Caco-2 (cell line): ENCODE measurements at regions not wholly inside any gene's neighbourhood (a gene's known extent, or its start where the extent isn't known, plus 50 kb on each side); places are given as distances from the start of the nearest gene placed in this dataset.

Source experiments
- BruUV-seq: library from RNA; stranded (reverse); fragments of 400-500 nt; replicated peaks from 2 replicates; lab custom pipeline; 2021; lab: Mats Ljungman, UMichigan
- CTCF ChIA-PET: fragments of 300-600 bp; sonication (Branson Sonifier 250); formaldehyde crosslinking; loops from one replicate; lab custom pipeline; 2022; ENCODE audit warnings: antibody characterized with exemption; lab: Charles Lee
- POLR2A ChIA-PET: fragments of 300-600 bp; sonication (Branson Sonifier 250); formaldehyde crosslinking; loops from one replicate; lab custom pipeline; 2022; ENCODE audit warnings: antibody characterized with exemption; lab: Charles Lee
- DNase-seq, 2 experiments: peaks; one replicate each; pipeline versions ENCODE4 v3.0.0 to v3.0.0-alpha.2; 2020 to 2022
- H3K27me3 ChIP-seq: replicated peaks from 2 replicates; pipeline ENCODE4 v1.6.0; 2011; ENCODE audit warnings: low read length; ENCODE audit not compliant: control insufficient read depth, insufficient read depth
- H3K36me3 ChIP-seq: 2 replicates; pipeline ENCODE4 v1.5.1; 2011; ENCODE audit warnings: low read length; ENCODE audit not compliant: control insufficient read depth, insufficient read depth
- H3K4me1 ChIP-seq: fragments of 250-450 bp; sonication (Bioruptor Pico); 2 replicates; pipeline ENCODE4 v1.5.1; 2020; ENCODE audit warnings: mild to moderate bottlenecking
- H3K4me3 ChIP-seq: 2 replicates; pipeline ENCODE4 v1.5.1; 2011; ENCODE audit warnings: low read depth, mild to moderate bottlenecking, control low read depth, low read length
- H3K9me3 ChIP-seq: fragments of 250-450 bp; sonication (Bioruptor Pico); 2 replicates; pipeline ENCODE4 v1.5.1; 2020; ENCODE audit warnings: mild to moderate bottlenecking, moderate library complexity
- H3K27ac Mint-ChIP-seq: one replicate; pipeline ENCODE4 v1.8.0; 2022; ENCODE audit warnings: mixed read lengths; ENCODE audit not compliant: unreplicated experiment
- H3K27me3 Mint-ChIP-seq: one replicate; pipeline ENCODE4 v1.8.0; 2022; ENCODE audit warnings: mixed read lengths; ENCODE audit not compliant: insufficient read depth, unreplicated experiment
- H3K36me3 Mint-ChIP-seq: one replicate; pipeline ENCODE4 v1.8.0; 2022; ENCODE audit warnings: mild to moderate bottlenecking, mixed read lengths; ENCODE audit not compliant: insufficient read depth, unreplicated experiment
- H3K4me1 Mint-ChIP-seq: one replicate; pipeline ENCODE4 v1.8.0; 2022; ENCODE audit warnings: low read depth, mixed read lengths; ENCODE audit not compliant: unreplicated experiment
- H3K4me3 Mint-ChIP-seq: one replicate; pipeline ENCODE4 v1.8.0; 2022; ENCODE audit warnings: mild to moderate bottlenecking, moderate library complexity, mixed read lengths; ENCODE audit not compliant: unreplicated experiment
- H3K9me3 Mint-ChIP-seq: one replicate; pipeline ENCODE4 v1.8.0; 2022; ENCODE audit warnings: mixed read lengths; ENCODE audit not compliant: unreplicated experiment
- CTCF ChIP-seq, 2 experiments: fragments of 200-600 bp in 1 of 2; IDR thresholded peaks; 1 replicate in 1 of 2; 2 replicates in 1 of 2; pipeline versions ENCODE4 v1.5.1 to v1.8.0; 2011 to 2022; ENCODE audit warnings: antibody characterized with exemption in 1 of 2, control low read depth in 1 of 2, inconsistent platforms in 1 of 2, low read depth in 1 of 2, low read length in 1 of 2, mild to moderate bottlenecking in 1 of 2, moderate library complexity in 1 of 2; ENCODE audit not compliant: insufficient read depth in 1 of 2, severe bottlenecking in 1 of 2, unreplicated experiment in 1 of 2
- intact Hi-C: fragments of 100-400 bp; cut with micrococcal nuclease; formaldehyde crosslinking; loops from one replicate; pipeline ENCODE4 v1.10.0; 2022; ENCODE audit not compliant: unreplicated experiment

- H3K4me3 ChIP-seq = no peak overlapping the region
- Mint-ChIP-seq H3K27ac (no peak overlapping the region), H3K4me3 (no peak overlapping the region), H3K27me3 (no peaks in the 10 kb centered on the region), H3K9me3 (peaks cover 54% of the 10 kb centered on the region), H3K36me3 (no peaks in the 10 kb centered on the region), H3K4me1 (no peaks in the 10 kb centered on the region)
- intact Hi-C loops = no loop called here
- CTCF ChIA-PET = no interaction called here
- no peak for DNase-seq
- H3K36me3 ChIP-seq = no peaks in the 10 kb centered on the region
- BruUV-seq = no TSS peak
- no peaks in the 10 kb centered on the region for H3K4me1 ChIP-seq
- H3K27me3 ChIP-seq = no peaks in the 10 kb centered on the region
- no peak for TF ChIP-seq CTCF (IDR thresholded peaks at IDR 0.05; ENCODE audit: insufficient read depth in 1 of 2, low read depth in 1 of 2, low read length in 1 of 2, severe bottlenecking in 1 of 2, unreplicated experiment in 1 of 2)
- H3K9me3 ChIP-seq = peaks cover 51% of the 10 kb centered on the region
- POLR2A ChIA-PET = no interaction called here
Measured at GRCh38 chr7:138223402-138223879, 147.2 kb downstream of the AKR1D1 start.

DNA sequence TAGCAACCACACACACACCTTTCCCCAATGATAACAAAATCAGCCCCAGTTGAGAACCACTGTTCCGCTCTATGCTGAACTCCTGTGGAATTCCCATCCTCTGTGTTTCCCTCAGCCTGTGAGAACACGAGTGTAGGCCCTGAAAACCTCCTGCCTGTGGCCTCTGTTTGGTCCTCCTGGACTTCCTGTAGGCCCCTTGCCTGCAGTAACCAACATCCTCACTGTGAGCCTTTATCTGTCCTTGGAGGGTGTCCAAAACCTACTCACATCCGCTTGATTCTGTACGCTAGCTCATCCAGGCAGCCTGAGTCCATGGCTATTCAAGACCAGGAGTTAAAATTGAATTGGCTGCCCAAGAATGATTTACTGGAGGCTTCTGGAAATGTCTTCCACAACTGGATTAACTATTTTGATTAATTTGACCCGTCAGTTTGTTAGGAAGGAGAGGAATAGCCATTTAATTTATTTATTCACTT is 149.8 kb downstream of the AKR1D1 start:
- ChIA-PET POLR2A (no interaction called here), CTCF (no interaction called here)
- Histone ChIP-seq H3K4me1 (no peaks in the 10 kb centered on the region), H3K9me3 (peaks cover 35% of the 10 kb centered on the region), H3K4me3 (no peak overlapping the region), H3K36me3 (no peaks in the 10 kb centered on the region), H3K27me3 (no peaks in the 10 kb centered on the region)
- no peak overlapping the region for H3K4me3 Mint-ChIP-seq
- H3K4me1 Mint-ChIP-seq = no peaks in the 10 kb centered on the region
- BruUV-seq = no TSS peak
- no peak overlapping the region for H3K27ac Mint-ChIP-seq
- H3K9me3 Mint-ChIP-seq = peaks cover 43% of the 10 kb centered on the region
- no peak for DNase-seq
- H3K36me3 Mint-ChIP-seq = no peaks in the 10 kb centered on the region
- H3K27me3 Mint-ChIP-seq = no peaks in the 10 kb centered on the region
- intact Hi-C loops = no loop called here
- no peak for TF ChIP-seq CTCF (IDR thresholded peaks at IDR 0.05; ENCODE audit: insufficient read depth in 1 of 2, low read depth in 1 of 2, low read length in 1 of 2, severe bottlenecking in 1 of 2, unreplicated experiment in 1 of 2)

GRCh38 chr7:138226745-138227279 is 150.6 kb downstream of the AKR1D1 start:
- intact Hi-C loops = no loop called here
- TF ChIP-seq CTCF (IDR thresholded peaks at IDR 0.05; ENCODE audit: insufficient read depth in 1 of 2, low read depth in 1 of 2, low read length in 1 of 2, severe bottlenecking in 1 of 2, unreplicated experiment in 1 of 2) = no peak
- BruUV-seq = no TSS peak
- Histone ChIP-seq H3K27me3 (no peaks in the 10 kb centered on the region), H3K4me1 (no peaks in the 10 kb centered on the region), H3K9me3 (peaks cover 27% of the 10 kb centered on the region), H3K4me3 (no peak overlapping the region), H3K36me3 (no peaks in the 10 kb centered on the region)
- H3K4me1 Mint-ChIP-seq = no peaks in the 10 kb centered on the region
- no peak overlapping the region for H3K27ac Mint-ChIP-seq
- ChIA-PET CTCF (no interaction called here), POLR2A (no interaction called here)
- H3K36me3 Mint-ChIP-seq = no peaks in the 10 kb centered on the region
- DNase-seq = no peak
- H3K4me3 Mint-ChIP-seq = no peak overlapping the region
- H3K27me3 Mint-ChIP-seq = no peaks in the 10 kb centered on the region
- peaks cover 35% of the 10 kb centered on the region for H3K9me3 Mint-ChIP-seq
